NCI-H2081 treated with DMSO at 0.1 percent for 48 hours (cell line): ENCODE measurements at regions not wholly inside any gene's neighbourhood (a gene's known extent, or its start where the extent isn't known, plus 50 kb on each side); places are given as distances from the start of the nearest gene placed in this dataset.

Experiments
- DNase-seq: peaks from one replicate; lab custom pipeline; 2025; lab: John Stamatoyannopoulos, UW

GRCh38 chr5:61653807-61654580, 321.9 kb downstream of the ZSWIM6 start:
- DNase-seq = no peak

GRCh38 chr5:61654876-61655275, 322.8 kb downstream of the ZSWIM6 start:
- DNase-seq = no peak

GRCh38 chr5:61657010-61657409, 325.0 kb downstream of the ZSWIM6 start:
- DNase-seq = no peak

- no peak for DNase-seq
Observed at GRCh38 chr5:61657686-61658085, 325.6 kb downstream of the ZSWIM6 start.

GRCh38 chr5:61658592-61659008, 326.5 kb downstream of the ZSWIM6 start:
- no peak for DNase-seq

GRCh38 chr5:61659221-61659696, 327.2 kb downstream of the ZSWIM6 start:
- no peak for DNase-seq

GRCh38 chr5:61662670-61663069, 330.6 kb downstream of the ZSWIM6 start:
- no peak for DNase-seq

- DNase-seq = no peak
Observed at GRCh38 chr5:61666064-61666621, 334.1 kb downstream of the ZSWIM6 start.

- no peak for DNase-seq
Observed at GRCh38 chr5:61667525-61668218, 335.6 kb downstream of the ZSWIM6 start.

GRCh38 chr5:61669531-61669930, 337.5 kb downstream of the ZSWIM6 start:
- no peak for DNase-seq

GRCh38 chr5:61670941-61671340, 338.9 kb downstream of the ZSWIM6 start:
- DNase-seq = no peak

- DNase-seq = no peak
Observed at GRCh38 chr5:61673007-61673735, 341.1 kb downstream of the ZSWIM6 start.

- DNase-seq = no peak
Observed at GRCh38 chr5:61674378-61674777, 342.3 kb downstream of the ZSWIM6 start.

GRCh38 chr5:61675015-61675692, 343.1 kb downstream of the ZSWIM6 start:
- no peak for DNase-seq

GRCh38 chr5:61677220-61677619, 345.2 kb downstream of the ZSWIM6 start:
- no peak for DNase-seq

GRCh38 chr5:61678966-61679365, 346.9 kb downstream of the ZSWIM6 start:
- no peak for DNase-seq

GRCh38 chr5:61679562-61679961, 347.5 kb downstream of the ZSWIM6 start:
- no peak for DNase-seq

GRCh38 chr5:61680247-61680646, 348.2 kb downstream of the ZSWIM6 start:
- DNase-seq = no peak

GRCh38 chr5:61683148-61683547, 351.1 kb downstream of the ZSWIM6 start:
- no peak for DNase-seq

GRCh38 chr5:61683926-61684325, 351.9 kb downstream of the ZSWIM6 start:
- no peak for DNase-seq

GRCh38 chr5:61686491-61687257, 354.6 kb downstream of the ZSWIM6 start:
- no peak for DNase-seq
